GM21786 (cell line): ENCODE measurements at regions not wholly inside any gene's neighbourhood (a gene's known extent, or its start where the extent isn't known, plus 50 kb on each side); places are given as distances from the start of the nearest gene placed in this dataset.

Experiments
- ATAC-seq: cut with Tn5 transposase; IDR thresholded peaks from one replicate; pipeline ENCODE4 v1.9.1; 2021; ENCODE audit not compliant: unreplicated experiment

DNA sequence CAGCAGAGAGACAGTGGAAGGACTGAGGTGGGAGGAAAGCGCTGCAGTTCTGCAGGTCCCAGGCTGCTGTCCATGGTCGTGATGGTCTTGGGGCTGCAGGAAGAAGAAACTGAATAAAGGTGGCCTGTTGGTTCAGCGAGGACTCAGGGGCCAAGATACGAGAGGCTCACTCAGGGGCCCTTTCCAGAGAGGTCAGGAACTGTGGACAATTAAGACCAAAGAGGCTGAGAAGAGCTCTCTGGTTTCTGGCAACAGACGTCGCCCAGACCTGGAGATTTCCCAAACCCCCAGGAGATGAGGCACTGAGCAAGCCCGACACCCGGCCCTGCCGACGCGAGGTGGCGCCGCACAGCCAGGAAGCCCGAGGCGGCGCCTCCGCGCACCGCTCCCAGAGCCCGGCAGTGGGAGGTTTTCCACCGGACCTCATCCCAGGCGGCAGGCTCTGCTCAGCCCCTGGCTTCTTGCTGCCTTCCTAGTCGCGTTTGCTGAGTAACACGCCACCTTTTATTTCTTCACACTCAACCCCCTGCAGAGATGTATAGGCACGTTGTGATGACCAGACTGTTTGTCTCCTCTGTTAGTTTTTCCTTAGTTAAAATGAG lies 56.4 kb upstream of the ARRDC4 start:
- no peak for ATAC-seq

DNA sequence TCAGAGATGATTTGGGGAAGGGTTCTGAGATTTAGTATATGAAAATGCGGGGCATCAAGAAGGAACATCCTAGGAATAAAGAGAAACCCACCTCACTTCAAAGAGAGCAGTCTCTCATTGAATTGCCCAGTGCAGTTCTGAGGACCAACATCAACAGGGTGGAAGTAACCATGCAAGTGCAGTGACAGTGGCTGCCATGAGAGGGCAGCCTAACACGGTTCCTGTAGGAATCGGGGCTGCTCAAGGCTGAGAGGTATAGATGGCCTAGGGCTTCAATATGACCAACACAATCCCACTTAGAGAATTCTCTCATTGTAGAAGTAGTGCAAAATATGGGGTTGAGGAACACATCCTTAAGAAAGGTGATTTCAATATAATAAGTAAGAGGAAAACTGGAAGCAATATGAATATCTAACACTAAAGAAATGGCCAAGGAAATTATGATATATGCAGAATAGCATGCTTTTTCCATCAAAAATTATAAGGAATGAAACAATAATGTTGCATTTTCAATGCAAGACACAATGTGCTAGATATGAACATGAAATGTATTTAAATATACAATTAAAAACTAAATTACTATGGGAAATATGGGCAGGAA lies 51.1 kb upstream of the ARRDC4 start:
- ATAC-seq, result peak; percentile 85
